Parathyroid adenoma (tissue), 2 donors: ENCODE measurements at regions not wholly inside any gene's neighbourhood (a gene's known extent, or its start where the extent isn't known, plus 50 kb on each side); places are given as distances from the start of the nearest gene placed in this dataset.

ENCODE experiments used
- H2AFZ ChIP-seq: fragments of 300-600 bp; sonication (generic); one replicate; pipeline ENCODE4 v1.7.0; 2017; ENCODE audit warnings: antibody characterized with exemption, mild to moderate bottlenecking
- H3K27ac ChIP-seq: fragments of 300-600 bp; sonication (generic); one replicate; pipeline ENCODE4 v1.7.0; 2017
- H3K27me3 ChIP-seq: fragments of 300-600 bp; sonication (generic); one replicate; pipeline ENCODE4 v1.7.0; 2017; ENCODE audit warnings: low read length; ENCODE audit not compliant: control insufficient read depth, insufficient read depth
- H3K36me3 ChIP-seq: fragments of 300-600 bp; sonication (generic); one replicate; pipeline ENCODE4 v1.7.0; 2017; ENCODE audit warnings: low read length; ENCODE audit not compliant: control insufficient read depth, insufficient read depth
- H3K4me1 ChIP-seq: fragments of 300-600 bp; sonication (generic); one replicate; pipeline ENCODE4 v1.7.0; 2017; ENCODE audit warnings: control low read depth
- H3K4me2 ChIP-seq: fragments of 300-600 bp; sonication (generic); one replicate; pipeline ENCODE4 v1.7.0; 2017; ENCODE audit warnings: low read length
- H3K4me3 ChIP-seq: fragments of 300-600 bp; sonication (generic); one replicate; pipeline ENCODE4 v1.7.0; 2017; ENCODE audit warnings: low read depth, low read length
- H3K79me2 ChIP-seq: fragments of 300-600 bp; sonication (generic); one replicate; pipeline ENCODE4 v1.7.0; 2017; ENCODE audit warnings: control low read depth
- H3K9ac ChIP-seq: fragments of 300-600 bp; sonication (generic); one replicate; pipeline ENCODE4 v1.7.0; 2017; ENCODE audit warnings: mild to moderate bottlenecking
- H3K9me3 ChIP-seq: fragments of 300-600 bp; sonication (generic); one replicate; pipeline ENCODE4 v1.7.0; 2017; ENCODE audit warnings: low read length; ENCODE audit not compliant: control insufficient read depth
- TF ChIP-seq, protein P1 (sequence below): fragments of 300-600 bp; sonication (generic); IDR thresholded peaks from one replicate; pipeline ENCODE4 v1.7.0; 2017; ENCODE audit warnings: antibody characterized with exemption, mild to moderate bottlenecking
- donor health status: primary hyperparathyroidism.

GRCh38 chr2:2731101-2731815, 400.2 kb upstream of the MYT1L start:
- TF ChIP-seq, protein P1, sequence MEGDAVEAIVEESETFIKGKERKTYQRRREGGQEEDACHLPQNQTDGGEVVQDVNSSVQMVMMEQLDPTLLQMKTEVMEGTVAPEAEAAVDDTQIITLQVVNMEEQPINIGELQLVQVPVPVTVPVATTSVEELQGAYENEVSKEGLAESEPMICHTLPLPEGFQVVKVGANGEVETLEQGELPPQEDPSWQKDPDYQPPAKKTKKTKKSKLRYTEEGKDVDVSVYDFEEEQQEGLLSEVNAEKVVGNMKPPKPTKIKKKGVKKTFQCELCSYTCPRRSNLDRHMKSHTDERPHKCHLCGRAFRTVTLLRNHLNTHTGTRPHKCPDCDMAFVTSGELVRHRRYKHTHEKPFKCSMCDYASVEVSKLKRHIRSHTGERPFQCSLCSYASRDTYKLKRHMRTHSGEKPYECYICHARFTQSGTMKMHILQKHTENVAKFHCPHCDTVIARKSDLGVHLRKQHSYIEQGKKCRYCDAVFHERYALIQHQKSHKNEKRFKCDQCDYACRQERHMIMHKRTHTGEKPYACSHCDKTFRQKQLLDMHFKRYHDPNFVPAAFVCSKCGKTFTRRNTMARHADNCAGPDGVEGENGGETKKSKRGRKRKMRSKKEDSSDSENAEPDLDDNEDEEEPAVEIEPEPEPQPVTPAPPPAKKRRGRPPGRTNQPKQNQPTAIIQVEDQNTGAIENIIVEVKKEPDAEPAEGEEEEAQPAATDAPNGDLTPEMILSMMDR = no peak
- no peak overlapping the region for H3K4me3 ChIP-seq
- H3K27ac ChIP-seq = no peak overlapping the region
- no peaks in the 10 kb centered on the region for H3K79me2 ChIP-seq
- no peaks in the 10 kb centered on the region for H3K27me3 ChIP-seq
- no peaks in the 10 kb centered on the region for H3K4me1 ChIP-seq
- no peaks in the 10 kb centered on the region for H3K9me3 ChIP-seq
- no peak overlapping the region for H3K9ac ChIP-seq
- H3K4me2 ChIP-seq = no peak overlapping the region
- no peaks in the 10 kb centered on the region for H3K36me3 ChIP-seq
- H2AFZ ChIP-seq = no peak overlapping the region

DNA sequence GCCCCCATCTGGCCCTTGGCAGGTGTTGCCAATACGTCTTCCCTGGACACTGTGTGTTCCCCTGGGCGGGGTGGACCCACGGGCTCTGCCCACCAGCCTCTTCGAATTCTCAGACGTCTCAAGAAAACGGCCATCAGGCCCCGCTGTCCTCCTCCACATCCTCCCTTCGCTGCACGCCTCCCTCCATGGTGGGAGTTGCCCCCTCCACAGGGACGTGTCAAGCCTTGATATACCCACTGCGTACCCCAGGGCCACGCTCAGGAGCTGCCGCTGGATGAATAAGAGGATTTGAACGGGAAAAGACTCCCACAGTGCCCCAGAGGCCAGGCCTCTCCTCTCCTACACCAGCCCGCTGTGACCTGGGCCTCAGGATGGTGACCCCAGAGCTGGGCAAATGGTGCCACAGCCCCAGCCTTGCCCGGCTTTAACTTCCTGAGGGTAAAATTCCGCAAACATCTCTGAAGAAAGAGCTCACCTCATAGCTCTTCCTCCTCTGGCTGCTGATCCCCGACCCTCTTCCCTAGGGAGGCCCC, 399.3 kb upstream of the MYT1L start:
- Histone ChIP-seq H2AFZ (no peak overlapping the region), H3K79me2 (no peaks in the 10 kb centered on the region), H3K9me3 (no peaks in the 10 kb centered on the region), H3K4me1 (no peaks in the 10 kb centered on the region), H3K4me2 (no peak overlapping the region), H3K27me3 (no peaks in the 10 kb centered on the region), H3K9ac (no peak overlapping the region), H3K27ac (no peak overlapping the region), H3K36me3 (no peaks in the 10 kb centered on the region), H3K4me3 (no peak overlapping the region)
- TF ChIP-seq, protein P1 = no peak

GRCh38 chr2:2729246-2729645, 398.2 kb upstream of the MYT1L start:
- Histone ChIP-seq H3K4me3 (no peak overlapping the region), H3K27me3 (no peaks in the 10 kb centered on the region), H3K36me3 (no peaks in the 10 kb centered on the region), H2AFZ (no peak overlapping the region), H3K4me2 (no peak overlapping the region), H3K9ac (no peak overlapping the region), H3K27ac (no peak overlapping the region), H3K79me2 (no peaks in the 10 kb centered on the region), H3K4me1 (no peaks in the 10 kb centered on the region), H3K9me3 (no peaks in the 10 kb centered on the region)
- TF ChIP-seq, protein P1 = no peak

DNA sequence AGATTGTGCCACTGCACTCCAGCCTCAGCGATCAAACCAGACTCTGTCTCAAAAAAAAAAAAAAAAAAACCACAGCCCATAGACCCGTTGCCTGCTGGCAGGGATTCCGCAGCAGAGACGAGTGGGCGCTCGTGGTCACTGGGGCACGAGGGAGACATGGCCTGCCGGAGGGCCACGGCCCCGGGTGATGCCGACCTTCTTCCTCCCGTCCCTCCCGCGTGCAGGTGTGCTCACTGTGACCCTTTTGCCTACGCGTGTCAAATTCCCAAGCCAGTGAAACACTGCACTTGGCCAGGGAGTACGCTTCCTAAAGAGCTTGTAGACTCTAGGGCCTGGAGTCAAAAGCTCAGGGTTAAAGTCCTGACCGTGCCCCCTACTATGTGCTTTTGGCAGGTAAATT, 397.6 kb upstream of the MYT1L start:
- Histone ChIP-seq H3K36me3 (no peaks in the 10 kb centered on the region), H2AFZ (no peak overlapping the region), H3K9me3 (no peaks in the 10 kb centered on the region), H3K4me2 (no peak overlapping the region), H3K9ac (no peak overlapping the region), H3K4me1 (no peaks in the 10 kb centered on the region), H3K27me3 (no peaks in the 10 kb centered on the region), H3K4me3 (no peak overlapping the region), H3K27ac (no peak overlapping the region), H3K79me2 (no peaks in the 10 kb centered on the region)
- TF ChIP-seq, protein P1 = no peak
